Testis (tissue), 2 donors: ENCODE measurements at regions not wholly inside any gene's neighbourhood (a gene's known extent, or its start where the extent isn't known, plus 50 kb on each side); places are given as distances from the start of the nearest gene placed in this dataset.

ENCODE experiments used
- DNase-seq: peaks from one replicate; pipeline ENCODE4 v3.0.0-alpha.2; 2019
- H3K27ac ChIP-seq, 2 donors: fragments of 200-600 bp; sonication (generic); one replicate each; pipeline ENCODE4 v1.5.1; 2019
- H3K27me3 ChIP-seq: fragments of 200-600 bp; sonication (generic); one replicate; pipeline ENCODE4 v1.5.1; 2019
- H3K36me3 ChIP-seq: fragments of 200-600 bp; sonication (generic); one replicate; pipeline ENCODE4 v1.5.1; 2017; ENCODE audit warnings: low read depth; ENCODE audit errors: missing control alignments
- H3K4me1 ChIP-seq: fragments of 200-600 bp; sonication (generic); one replicate; pipeline ENCODE4 v1.5.1; 2019
- H3K4me3 ChIP-seq, 2 donors: fragments of 200-600 bp; sonication (generic); one replicate each; pipeline ENCODE4 v1.5.1; 2017 to 2019
- H3K9me3 ChIP-seq: fragments of 200-600 bp; sonication (generic); one replicate; pipeline ENCODE4 v1.5.1; 2017
- POLR2A ChIP-seq: fragments of 450-650 bp; IDR thresholded peaks from one replicate; pipeline ENCODE4 v1.6.1; 2017; ENCODE audit warnings: antibody characterized with exemption, mild to moderate bottlenecking, moderate library complexity
- WGBS, 2 donors: methylation state at CpG; one replicate each; pipeline ENCODE4 v1.1.5; 2018; 5-methylcytosine and 5-hydroxymethylcytosine counted together
- intact Hi-C: fragments of 100-400 bp; cut with DNase I; formaldehyde crosslinking; loops from one replicate; pipeline ENCODE4 v1.15.1; 2023; ENCODE audit warnings: low total_unique reads
- TF ChIP-seq, protein P1 (sequence below), 3 experiments: fragments of 450-650 bp in 2 of 3; fragments of 200-600 bp in 1 of 3; sonication (generic) in 1 of 3; IDR thresholded peaks; one replicate each; pipeline ENCODE4 v1.5.1; 2016 to 2019; ENCODE audit warnings: antibody characterized with exemption in 3 of 3, mild to moderate bottlenecking in 2 of 3, moderate library complexity in 1 of 3

DNA sequence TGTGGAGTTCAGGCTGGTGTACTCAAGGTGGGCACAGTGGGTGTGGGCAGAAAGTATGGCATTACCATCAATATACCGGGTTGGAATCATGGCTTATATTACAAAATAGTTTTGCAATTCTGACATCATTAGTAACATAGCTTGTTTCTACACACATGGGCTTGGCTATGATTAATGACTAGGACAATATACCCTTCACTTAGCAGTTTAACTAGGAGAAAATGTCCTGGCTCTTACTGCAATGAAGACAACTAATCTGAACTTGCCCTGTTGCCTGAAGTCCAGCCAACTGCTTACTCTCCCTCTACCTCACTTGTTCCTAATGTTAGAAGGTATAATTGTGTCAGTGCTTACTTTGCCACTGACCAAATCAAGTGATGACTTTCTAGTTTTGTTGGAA, 612.5 kb downstream of the EFNA5 start:
- no peak for DNase-seq
- 88 to 93% methylated on average over 1 of the region's 1 CpG for WGBS, 2 donors
- no peaks in the 10 kb centered on the region for H3K27me3 ChIP-seq
- no peaks in the 10 kb centered on the region for H3K9me3 ChIP-seq
- intact Hi-C loops, result no loop called here
- H3K36me3 ChIP-seq, result no peaks in the 10 kb centered on the region
- TF ChIP-seq POLR2A, result no peak
- TF ChIP-seq, protein P1, sequence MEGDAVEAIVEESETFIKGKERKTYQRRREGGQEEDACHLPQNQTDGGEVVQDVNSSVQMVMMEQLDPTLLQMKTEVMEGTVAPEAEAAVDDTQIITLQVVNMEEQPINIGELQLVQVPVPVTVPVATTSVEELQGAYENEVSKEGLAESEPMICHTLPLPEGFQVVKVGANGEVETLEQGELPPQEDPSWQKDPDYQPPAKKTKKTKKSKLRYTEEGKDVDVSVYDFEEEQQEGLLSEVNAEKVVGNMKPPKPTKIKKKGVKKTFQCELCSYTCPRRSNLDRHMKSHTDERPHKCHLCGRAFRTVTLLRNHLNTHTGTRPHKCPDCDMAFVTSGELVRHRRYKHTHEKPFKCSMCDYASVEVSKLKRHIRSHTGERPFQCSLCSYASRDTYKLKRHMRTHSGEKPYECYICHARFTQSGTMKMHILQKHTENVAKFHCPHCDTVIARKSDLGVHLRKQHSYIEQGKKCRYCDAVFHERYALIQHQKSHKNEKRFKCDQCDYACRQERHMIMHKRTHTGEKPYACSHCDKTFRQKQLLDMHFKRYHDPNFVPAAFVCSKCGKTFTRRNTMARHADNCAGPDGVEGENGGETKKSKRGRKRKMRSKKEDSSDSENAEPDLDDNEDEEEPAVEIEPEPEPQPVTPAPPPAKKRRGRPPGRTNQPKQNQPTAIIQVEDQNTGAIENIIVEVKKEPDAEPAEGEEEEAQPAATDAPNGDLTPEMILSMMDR (IDR thresholded peaks at IDR 0.05), result no peak
- H3K27ac ChIP-seq, result no peak overlapping the region
- no peak overlapping the region for H3K4me3 ChIP-seq
- H3K4me1 ChIP-seq, result no peaks in the 10 kb centered on the region

DNA sequence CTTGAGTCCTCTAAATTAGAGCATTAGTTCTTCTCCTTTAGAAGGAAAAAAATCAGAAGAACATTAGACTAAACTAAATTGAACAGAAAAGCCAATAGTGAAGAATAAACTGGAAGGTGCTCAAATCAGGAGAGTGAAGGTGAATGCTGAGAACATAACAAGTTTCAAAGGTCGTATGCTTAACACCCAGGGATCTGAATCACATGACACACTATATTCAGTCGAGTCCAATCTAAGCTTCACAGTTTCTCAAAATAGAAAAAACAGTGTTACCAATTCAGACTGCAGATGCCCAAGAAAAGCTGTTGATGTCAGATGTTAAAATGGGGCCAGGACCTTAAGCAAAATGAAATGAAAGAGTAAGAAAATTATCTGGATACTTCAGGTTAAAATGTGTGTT, 614.5 kb downstream of the EFNA5 start:
- intact Hi-C loops, result no loop called here
- WGBS, 2 donors, result 76% methylated on average over 2 of the region's 2 CpGs
- H3K4me3 ChIP-seq, result no peak overlapping the region
- no peak for TF ChIP-seq POLR2A
- TF ChIP-seq, protein P1 (IDR thresholded peaks at IDR 0.05), result no peak
- no peak overlapping the region for H3K27ac ChIP-seq
- H3K27me3 ChIP-seq, result no peaks in the 10 kb centered on the region
- no peaks in the 10 kb centered on the region for H3K36me3 ChIP-seq
- H3K4me1 ChIP-seq, result no peaks in the 10 kb centered on the region
- no peaks in the 10 kb centered on the region for H3K9me3 ChIP-seq
- DNase-seq, result no peak

- Histone ChIP-seq H3K4me3 (no peak overlapping the region), H3K27me3 (no peaks in the 10 kb centered on the region), H3K36me3 (no peaks in the 10 kb centered on the region), H3K27ac (no peak overlapping the region), H3K9me3 (no peaks in the 10 kb centered on the region), H3K4me1 (no peaks in the 10 kb centered on the region)
- no peak for DNase-seq
- TF ChIP-seq, protein P1 (IDR thresholded peaks at IDR 0.05), result no peak
- no peak for TF ChIP-seq POLR2A
- intact Hi-C loops, result no loop called here
- 83 to 90% methylated on average over 2 of the region's 2 CpGs for WGBS, 2 donors
Observed at GRCh38 chr5:107047048-107047447, 623.7 kb downstream of the EFNA5 start.

DNA sequence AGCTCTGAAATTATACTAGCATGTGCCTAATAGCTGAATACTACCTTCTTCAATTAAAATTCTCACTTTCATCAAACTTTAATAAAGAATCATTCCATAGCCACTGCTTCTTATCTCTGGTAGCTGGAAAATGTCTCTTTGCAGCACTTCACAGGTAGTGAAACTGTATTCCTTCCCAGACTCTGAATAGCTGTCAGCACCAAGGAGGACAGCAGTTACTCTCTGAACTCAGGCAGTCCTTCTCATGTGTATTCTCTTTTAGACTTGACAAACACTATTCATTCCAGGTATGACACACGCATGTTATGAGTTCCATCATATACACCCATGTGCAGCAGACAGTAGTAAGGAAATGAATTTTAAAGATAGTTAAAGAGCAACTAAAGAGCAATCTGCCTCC, 627.1 kb downstream of the EFNA5 start:
- Histone ChIP-seq H3K4me3 (no peak overlapping the region), H3K27me3 (no peaks in the 10 kb centered on the region), H3K27ac (no peak overlapping the region), H3K36me3 (no peaks in the 10 kb centered on the region), H3K9me3 (no peaks in the 10 kb centered on the region), H3K4me1 (no peaks in the 10 kb centered on the region)
- no peak for DNase-seq
- no peak for TF ChIP-seq POLR2A
- TF ChIP-seq, protein P1 (IDR thresholded peaks at IDR 0.05), result no peak
- WGBS, 2 donors, result 94 to 100% methylated on average over 1 of the region's 1 CpG
- intact Hi-C loops, result no loop called here

DNA sequence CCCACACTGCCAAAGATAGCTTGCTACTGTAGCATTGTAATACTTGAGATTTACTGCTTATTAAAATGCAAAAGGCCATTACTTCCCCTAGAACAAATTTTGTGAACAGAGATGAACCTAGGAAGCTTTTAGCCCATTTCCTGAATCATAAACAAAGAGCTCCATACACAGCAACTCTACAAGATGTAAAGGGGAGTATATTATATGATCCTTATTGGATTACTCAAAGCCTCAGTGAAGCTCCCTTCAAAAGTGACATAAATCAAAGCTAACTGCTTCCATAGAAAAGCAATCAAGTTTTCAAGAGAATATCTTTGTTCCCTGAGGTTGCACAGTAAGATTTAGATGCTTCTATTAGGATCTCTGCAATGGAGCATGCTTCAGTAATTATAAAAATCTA, 629.8 kb downstream of the EFNA5 start:
- H3K27ac ChIP-seq, result no peak overlapping the region
- no peaks in the 10 kb centered on the region for H3K9me3 ChIP-seq
- intact Hi-C loops, result no loop called here
- H3K36me3 ChIP-seq, result no peaks in the 10 kb centered on the region
- H3K4me3 ChIP-seq, result no peak overlapping the region
- DNase-seq, result no peak
- H3K4me1 ChIP-seq, result no peaks in the 10 kb centered on the region
- H3K27me3 ChIP-seq, result no peaks in the 10 kb centered on the region
- TF ChIP-seq POLR2A, result no peak
